Fibroblast of upper back skin (primary cell): ENCODE measurements at regions not wholly inside any gene's neighbourhood (a gene's known extent, or its start where the extent isn't known, plus 50 kb on each side); places are given as distances from the start of the nearest gene placed in this dataset.

ENCODE experiments used
- DNase-seq: peaks from one replicate; pipeline ENCODE4 v3.0.0-alpha.2; 2013

DNA sequence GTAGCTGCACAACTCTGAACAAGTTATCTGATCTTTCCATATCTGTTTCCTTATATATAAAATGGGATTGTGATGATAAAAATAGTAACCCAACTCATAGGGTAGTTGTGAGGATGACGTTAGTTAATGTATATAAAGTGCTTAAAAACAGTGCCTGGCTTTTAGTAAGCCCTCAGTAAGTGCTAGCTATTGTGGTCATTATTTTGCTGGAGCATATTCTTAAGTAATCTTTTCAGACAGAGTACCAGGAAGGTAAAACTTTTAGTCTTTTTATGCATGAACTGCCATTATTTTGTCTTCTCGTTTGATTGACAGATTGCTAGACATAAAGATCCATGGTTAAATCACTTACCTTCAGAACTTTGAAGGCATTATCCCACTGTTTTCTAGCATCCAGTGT, 62.5 kb upstream of the SIM2 start:
- DNase-seq = no peak

DNA sequence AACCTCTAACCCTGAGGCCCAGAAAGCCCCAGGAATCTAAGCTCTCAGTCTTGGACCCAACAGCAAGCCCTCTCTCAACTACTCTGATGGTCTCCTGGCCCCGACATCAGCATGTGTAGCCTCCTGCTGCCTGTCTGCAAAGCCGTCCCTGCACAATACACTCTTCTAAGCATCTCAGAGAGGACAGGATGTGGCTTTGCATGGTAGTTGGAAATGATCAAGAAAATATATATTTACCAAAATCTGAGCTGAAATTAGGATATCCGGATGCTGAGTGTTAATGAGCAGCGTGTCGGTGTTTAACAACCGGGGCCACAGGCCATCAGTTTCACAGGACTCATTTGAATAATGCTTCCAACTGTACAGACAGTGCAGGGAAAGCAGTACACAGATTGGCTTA, 59.1 kb upstream of the SIM2 start:
- DNase-seq = no peak

DNA sequence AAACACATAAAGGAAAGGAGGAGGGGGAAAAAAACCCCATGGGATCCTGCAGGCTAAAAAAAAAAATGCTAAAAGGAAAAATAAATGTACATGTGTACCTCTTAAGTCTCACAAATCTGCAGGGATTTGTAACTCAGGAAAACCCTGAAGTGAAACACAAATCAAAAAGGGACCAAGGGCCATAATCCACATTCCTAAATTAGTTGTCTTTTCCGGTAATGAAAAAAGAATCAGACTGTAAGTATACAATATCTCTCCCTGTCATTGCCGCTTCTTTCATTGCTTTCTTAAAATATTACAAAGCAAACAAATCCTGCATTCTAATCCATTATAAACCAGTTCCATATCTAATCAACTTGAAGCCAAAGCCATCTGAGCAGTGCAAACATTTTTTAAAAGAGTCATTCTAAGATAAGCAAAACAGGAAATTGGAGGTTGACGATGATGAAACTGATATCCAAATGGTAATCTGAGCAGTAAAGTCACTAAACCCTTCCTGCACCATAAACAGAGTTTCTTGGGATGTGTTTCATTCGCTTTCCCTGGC, 58.7 kb upstream of the SIM2 start:
- DNase-seq = no peak

DNA sequence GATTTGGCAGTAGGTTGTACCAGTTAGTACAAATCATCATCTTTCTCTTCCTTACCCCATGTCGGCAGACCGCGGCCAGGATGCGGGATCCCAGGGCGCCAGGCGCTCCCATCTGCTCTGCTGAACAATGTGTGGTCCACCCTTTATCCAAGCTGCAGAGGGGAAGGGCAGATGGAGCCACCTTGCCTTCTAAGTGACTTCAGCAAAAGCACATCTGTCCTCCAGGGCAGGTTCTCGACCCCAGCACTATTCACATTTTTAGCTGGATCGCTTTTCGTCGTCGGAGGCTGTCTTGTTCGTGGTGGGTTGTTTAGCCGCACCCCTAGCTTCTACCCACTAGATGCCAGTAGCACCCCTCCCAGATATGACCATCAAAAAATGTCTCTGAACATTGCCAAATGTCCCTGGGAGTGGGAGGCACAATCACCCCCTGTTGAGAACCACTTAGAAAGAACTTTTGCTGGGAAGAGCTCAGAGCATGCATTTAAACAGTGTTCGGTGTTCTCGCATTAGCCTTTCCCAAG, 58.1 kb upstream of the SIM2 start:
- DNase-seq = no peak

DNA sequence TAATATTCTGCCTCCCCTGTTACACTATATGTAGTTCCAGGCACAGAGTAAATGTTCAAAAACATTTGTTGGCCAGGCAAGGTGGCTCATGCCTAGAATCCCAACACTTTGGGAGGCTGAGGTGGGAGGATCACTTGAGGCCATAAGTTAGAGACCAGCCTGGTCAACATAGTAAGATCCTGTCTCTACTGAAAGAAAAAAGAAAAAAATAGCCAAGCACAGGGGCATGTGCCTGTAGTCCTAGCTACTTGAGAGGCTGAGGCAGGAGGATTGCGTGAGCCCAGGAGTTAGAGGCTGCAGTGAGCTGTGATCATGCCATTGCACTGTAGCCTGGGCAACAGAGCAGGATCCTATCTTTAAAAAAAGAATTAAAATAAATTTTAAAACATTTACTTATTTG, 57.6 kb upstream of the SIM2 start:
- DNase-seq = no peak

DNA sequence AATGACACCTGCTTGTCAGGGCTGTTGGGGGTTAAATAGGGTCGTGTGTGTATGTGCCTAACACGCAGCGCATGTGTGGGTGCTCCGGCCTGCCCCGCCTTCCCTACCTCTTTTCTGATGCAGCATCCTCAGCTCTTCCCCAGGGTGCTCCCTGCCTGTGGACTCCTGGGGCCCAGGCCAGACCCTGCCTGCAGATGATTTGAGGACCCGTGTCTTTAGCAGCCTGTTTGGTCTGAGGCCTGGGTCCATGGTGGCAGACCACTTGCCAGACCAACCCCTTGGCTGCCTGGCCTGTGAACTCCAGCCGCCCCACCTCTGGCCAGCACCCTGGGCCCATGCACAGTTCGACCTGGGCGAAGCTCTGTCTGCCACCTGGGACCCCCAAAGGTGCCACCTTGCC, 57.0 kb upstream of the SIM2 start:
- DNase-seq = no peak

DNA sequence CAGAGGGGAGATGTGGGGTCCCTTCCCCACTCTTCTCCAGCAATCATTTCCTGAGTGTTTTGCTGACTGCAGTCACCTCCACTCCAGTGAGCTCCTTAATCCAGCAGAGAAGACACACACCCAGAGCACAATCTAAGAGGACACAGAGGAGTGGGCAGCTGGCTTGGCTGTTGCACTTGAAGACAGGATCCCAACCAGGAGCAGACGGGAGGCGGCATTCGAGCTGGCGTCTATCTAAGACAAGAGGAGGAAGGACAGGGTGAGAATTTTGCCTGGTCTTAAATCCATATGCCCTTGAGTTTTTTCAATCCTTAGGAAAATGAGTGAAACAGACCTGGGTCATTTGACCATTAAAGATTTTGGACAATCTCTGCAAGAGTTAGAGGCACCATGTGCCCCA, 56.1 kb upstream of the SIM2 start:
- no peak for DNase-seq

DNA sequence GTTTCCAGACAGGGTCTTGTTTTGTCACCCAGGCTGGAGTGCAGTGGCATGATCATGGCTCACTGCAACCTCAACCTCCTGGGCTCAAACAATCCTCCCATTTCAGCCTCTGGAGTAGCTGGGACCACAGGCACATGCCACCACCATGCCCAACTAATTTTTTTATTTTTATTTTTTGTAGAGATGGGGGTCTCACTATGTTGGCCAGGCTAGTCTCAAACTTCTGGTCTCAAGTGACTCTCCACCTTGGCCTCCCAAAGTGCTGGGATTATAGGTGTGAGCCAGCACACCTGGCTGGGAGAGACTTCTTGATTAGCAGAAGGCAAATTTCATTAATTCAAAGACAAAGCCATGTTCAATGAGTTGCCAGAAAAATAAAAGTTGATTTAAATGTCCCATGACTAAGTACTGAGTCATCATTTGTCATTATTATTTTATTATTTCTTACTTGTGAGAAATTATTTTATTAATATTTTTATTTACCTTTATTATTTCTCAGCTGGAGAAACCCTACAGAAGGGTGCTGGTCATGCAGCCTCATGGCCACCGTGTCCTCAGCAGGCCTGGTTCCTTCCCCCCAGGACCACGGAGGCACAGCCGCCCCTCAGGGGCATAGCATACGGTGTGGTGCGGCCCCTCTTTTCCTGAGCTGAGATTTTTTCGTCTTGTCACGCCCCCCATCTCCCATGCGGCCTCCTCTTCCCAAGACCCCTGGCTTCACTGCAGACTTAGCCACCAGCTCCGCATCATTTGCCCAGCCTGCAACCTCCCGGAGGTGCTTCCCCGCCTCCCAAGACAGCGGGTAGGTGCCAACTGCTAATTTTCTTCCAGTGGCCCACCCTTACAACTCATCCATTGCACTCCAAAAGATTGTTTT, 55.3 kb upstream of the SIM2 start:
- DNase-seq = no peak

DNA sequence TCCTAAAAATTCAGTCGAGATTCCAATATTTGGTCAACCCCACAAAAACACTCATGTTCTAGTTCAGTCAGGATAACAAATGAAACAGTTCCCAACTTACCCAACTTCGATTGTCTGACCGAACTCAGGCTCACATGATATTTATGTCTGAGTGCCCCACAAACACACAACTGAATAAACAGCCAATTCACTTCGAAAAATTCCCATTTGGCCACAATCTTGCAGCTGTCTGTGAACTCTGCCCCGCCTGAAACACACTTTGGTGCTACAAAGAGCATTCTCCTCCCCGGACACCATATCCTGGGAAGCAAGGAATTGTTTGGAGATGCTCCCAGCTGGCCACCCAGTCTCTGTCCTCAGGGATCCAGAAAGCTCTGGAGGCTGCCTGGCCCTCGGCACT, 52.9 kb upstream of the SIM2 start:
- DNase-seq = no peak

DNA sequence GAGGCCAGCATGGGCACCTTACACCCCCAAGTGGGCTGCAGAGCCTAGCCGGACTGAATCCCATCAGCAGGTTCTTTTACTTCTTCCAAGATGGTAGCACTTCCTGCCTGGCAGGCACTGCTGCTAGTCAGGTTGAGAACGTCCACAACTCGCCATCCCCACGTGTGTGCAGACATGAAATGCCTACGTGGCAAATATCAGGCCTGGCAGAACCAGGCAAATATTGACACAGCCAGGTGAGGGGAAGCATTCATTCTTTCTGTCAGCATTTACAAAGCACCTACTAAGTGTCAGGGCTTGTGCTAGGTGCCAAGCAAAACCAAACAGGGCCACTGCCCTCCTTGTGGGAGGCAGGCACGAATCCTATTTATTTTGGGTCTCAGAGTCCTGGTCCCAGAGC, 52.3 kb upstream of the SIM2 start:
- no peak for DNase-seq

DNA sequence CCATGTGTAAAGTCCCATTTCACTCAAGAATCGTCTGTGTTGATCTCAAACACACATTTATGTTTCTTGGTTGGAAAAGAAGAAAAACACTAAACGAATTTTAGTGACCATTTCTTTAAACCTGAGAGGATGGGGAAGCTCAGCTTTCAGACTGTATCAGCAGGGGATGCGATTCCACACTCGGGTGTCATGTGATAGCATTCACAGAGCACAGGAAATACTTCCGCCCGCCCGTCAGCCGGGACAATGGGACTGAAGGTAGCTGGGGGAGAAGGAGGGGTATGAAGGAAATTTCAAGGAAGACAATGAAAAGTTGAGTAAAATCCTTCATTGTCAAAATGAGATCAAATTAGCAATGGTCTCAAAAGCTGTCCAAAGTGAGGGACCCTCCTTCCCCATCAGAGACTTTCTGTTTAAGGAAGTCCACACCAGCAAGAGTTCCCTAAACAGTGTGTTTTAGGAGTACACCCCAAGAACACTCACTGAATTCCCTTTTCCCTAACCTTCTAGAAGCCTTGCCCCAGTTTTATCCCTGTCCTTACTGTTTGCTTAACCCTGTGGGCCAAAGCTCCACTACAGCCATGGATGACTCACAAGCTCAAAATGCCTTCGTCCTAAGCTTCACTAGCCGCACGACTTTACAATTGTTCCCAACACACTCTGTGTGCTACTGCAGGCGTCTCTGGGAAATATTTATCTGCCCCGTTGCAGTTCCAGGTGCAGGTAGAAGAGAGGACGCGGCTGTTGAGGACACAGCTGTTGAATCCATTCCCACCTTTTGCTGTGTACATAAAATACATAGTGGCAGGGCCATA, 51.4 kb upstream of the SIM2 start:
- peak; percentile 26 for DNase-seq
